Heart right ventricle (tissue), 16 donors: ENCODE measurements at regions not wholly inside any gene's neighbourhood (a gene's known extent, or its start where the extent isn't known, plus 50 kb on each side); places are given as distances from the start of the nearest gene placed in this dataset.

Source experiments
- ATAC-seq, 8 donors: fragments of 200-7000 bp; cut with Tn5 transposase; one replicate each; pipeline ENCODE4 v1.9.1; 2020; ENCODE audit warnings: mild to moderate bottlenecking in 8 of 8, moderate library complexity in 8 of 8, moderate number of reproducible peaks in 1 of 8
- DNase-seq, 2 donors: peaks; one replicate each; pipeline ENCODE4 v3.0.0-alpha.2; 2020
- H3K27ac ChIP-seq, 10 donors: fragments of 200-600 bp; sonication (generic) in 2 of 10; one replicate each; pipeline versions ENCODE4 v1.5.0 to v1.8.0; 2020 to 2022; ENCODE audit warnings: mild to moderate bottlenecking in 3 of 10
- H3K27me3 ChIP-seq, 7 donors: fragments of 200-600 bp; one replicate each; pipeline ENCODE4 v1.8.0; 2021 to 2022; ENCODE audit warnings: mild to moderate bottlenecking in 2 of 7
- H3K36me3 ChIP-seq, 9 donors: fragments of 200-600 bp; sonication (generic) in 1 of 9; one replicate each; pipeline versions ENCODE4 v1.5.0 to v1.8.0; 2020 to 2022; ENCODE audit warnings: mild to moderate bottlenecking in 2 of 9
- H3K4me1 ChIP-seq, 9 donors: fragments of 200-600 bp; sonication (generic) in 1 of 9; one replicate each; pipeline versions ENCODE4 v1.5.0 to v1.8.0; 2020 to 2022; ENCODE audit warnings: mild to moderate bottlenecking in 4 of 9
- H3K4me3 ChIP-seq, 10 donors: fragments of 200-600 bp; sonication (generic) in 2 of 10; one replicate each; pipeline versions ENCODE4 v1.5.0 to v1.8.0; 2020 to 2022; ENCODE audit warnings: mild to moderate bottlenecking in 7 of 10, moderate library complexity in 2 of 10
- H3K9me3 ChIP-seq, 11 donors: fragments of 200-600 bp in 10 of 11; sonication (generic) in 2 of 11; one replicate each; pipeline versions ENCODE4 v1.5.0 to v1.8.0; 2013 to 2022; ENCODE audit warnings: mild to moderate bottlenecking in 2 of 11, control low read depth in 1 of 11, moderate library complexity in 1 of 11
- WGBS, 2 donors: extraction: QIAGEN DNeasy Blood & Tissue Kit; methylation state at CpG; one replicate each; pipeline ENCODE4 v1.1.7; 2013; ENCODE audit warnings: inconsistent platforms in 1 of 2; 5-methylcytosine and 5-hydroxymethylcytosine counted together
- intact Hi-C, 10 donors: fragments of 100-400 bp; cut with DNase I; formaldehyde crosslinking; loops; one replicate each; pipeline versions ENCODE4 v1.11.1 to v1.14.2; 2022
- TF ChIP-seq, protein P1 (sequence below), 9 donors: fragments of 200-600 bp; sonication (generic) in 2 of 9; IDR thresholded peaks; one replicate each; pipeline versions ENCODE4 v1.5.0 to v1.8.0; 2021 to 2022; ENCODE audit warnings: antibody characterized with exemption in 9 of 9, mild to moderate bottlenecking in 5 of 9, moderate library complexity in 1 of 9
- donor health status: Arrhythmogenic right ventricular cardiomyopathy.
- donor health status: ischemic (EF 13 %, LVEDD 7.1; RV severe dilation, severe dysfunction).
- donor health status: healthy with polysubstance abuse.
- donor health status: DM: no; HTN: yes; CAD: no.
- donor health status: DM: no; HTN: no; CAD: no.
- donor health status: ischemic (EF 25% LVEDD 6.9; RV normal size, moderate dysfunction).
- donor health status: ischemic (EF 25% LVEDD 5.7; RV mildly dilated, moderate dysfunction).
- donor health status: healthy.
- donor health status: DM: yes; HTN: yes; CAD: no.
- donor health status: Ischemic cardiomyopathy.
- donor health status: ischemic (EF 35%, LVEDD 5.7; RV mildly dilated, moderate dysfunction).
- donor health status: nonischemic (EF 11% LVEDD 7.7; RV severe dilation, severe dysfunction).
- donor health status: DM: yes; HTN: yes; CAD: no.
- donor health status: PGD.
- donor health status: ischemic (EF 29% LVEDD 5.4; RV normal size, mild dysfunction).
- donor health status: nonischemic (EF 23%, LVEDD 6.1; RV moderate dilation, normal function).

DNA sequence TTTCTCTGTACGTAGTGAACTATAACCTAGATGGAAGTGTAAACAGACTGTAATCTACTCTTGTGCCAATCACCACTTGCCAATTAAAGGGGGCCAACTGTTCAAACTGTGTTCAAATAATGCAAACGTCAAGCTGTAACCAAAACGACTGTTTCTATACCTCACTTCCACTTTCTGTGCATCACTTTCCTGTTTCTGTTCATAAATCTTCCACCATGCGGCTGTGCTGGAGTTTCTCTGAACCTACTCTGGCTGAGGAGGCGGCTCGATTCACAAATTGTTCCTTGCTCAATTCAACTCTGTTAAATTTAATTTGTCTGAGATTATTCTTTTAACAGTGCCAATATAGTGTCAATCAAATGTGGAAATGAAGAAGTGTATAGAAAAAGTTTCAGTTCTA is 206.7 kb upstream of the TBC1D5 start:
- no peaks in the 10 kb centered on the region for H3K36me3 ChIP-seq
- no peak overlapping the region for H3K27ac ChIP-seq
- ATAC-seq (no peak), DNase-seq (no peak)
- intact Hi-C loops, result no loop called here
- 61 to 73% methylated on average over 6 of the region's 6 CpGs for WGBS, 2 donors
- no peak overlapping the region for H3K4me3 ChIP-seq
- TF ChIP-seq, protein P1, sequence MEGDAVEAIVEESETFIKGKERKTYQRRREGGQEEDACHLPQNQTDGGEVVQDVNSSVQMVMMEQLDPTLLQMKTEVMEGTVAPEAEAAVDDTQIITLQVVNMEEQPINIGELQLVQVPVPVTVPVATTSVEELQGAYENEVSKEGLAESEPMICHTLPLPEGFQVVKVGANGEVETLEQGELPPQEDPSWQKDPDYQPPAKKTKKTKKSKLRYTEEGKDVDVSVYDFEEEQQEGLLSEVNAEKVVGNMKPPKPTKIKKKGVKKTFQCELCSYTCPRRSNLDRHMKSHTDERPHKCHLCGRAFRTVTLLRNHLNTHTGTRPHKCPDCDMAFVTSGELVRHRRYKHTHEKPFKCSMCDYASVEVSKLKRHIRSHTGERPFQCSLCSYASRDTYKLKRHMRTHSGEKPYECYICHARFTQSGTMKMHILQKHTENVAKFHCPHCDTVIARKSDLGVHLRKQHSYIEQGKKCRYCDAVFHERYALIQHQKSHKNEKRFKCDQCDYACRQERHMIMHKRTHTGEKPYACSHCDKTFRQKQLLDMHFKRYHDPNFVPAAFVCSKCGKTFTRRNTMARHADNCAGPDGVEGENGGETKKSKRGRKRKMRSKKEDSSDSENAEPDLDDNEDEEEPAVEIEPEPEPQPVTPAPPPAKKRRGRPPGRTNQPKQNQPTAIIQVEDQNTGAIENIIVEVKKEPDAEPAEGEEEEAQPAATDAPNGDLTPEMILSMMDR (IDR thresholded peaks at IDR 0.05), result no peak
- H3K9me3 ChIP-seq, result peaks cover 0 to 10% (median 0%) of the 10 kb centered on the region in 11 donors
- H3K4me1 ChIP-seq, result peaks cover 0 to 20% (median 6%) of the 10 kb centered on the region in 9 donors
- peaks cover 0 to 4% (median 0%) of the 10 kb centered on the region in 7 donors for H3K27me3 ChIP-seq

DNA sequence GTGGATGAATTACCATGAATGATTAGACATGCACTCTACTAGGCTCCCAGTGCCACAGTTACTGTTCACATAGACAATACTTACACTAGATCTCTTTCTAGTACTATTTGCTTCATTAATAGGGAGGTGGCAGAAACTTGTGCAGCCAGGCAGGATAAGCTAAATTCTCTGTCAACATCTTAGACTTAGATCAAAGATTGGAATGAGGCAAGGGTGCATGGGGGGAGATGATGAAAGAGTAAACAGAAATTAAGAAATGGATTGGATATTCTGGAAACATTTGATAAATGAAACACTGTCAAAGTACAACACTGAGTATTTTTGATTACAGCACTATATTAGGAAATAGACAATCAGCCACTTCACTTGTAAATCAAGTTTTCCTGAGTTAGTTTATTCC is 205.4 kb upstream of the TBC1D5 start:
- no peak overlapping the region for H3K27ac ChIP-seq
- DNase-seq (no peak), ATAC-seq (no peak)
- H3K9me3 ChIP-seq, result peaks cover 0 to 10% (median 0%) of the 10 kb centered on the region in 11 donors
- no peak overlapping the region for H3K4me3 ChIP-seq
- TF ChIP-seq, protein P1 (IDR thresholded peaks at IDR 0.05), result no peak
- intact Hi-C loops, result no loop called here
- no peaks in the 10 kb centered on the region for H3K36me3 ChIP-seq
- peaks cover 0 to 20% (median 6%) of the 10 kb centered on the region in 9 donors for H3K4me1 ChIP-seq
- peaks cover 0 to 4% (median 0%) of the 10 kb centered on the region in 7 donors for H3K27me3 ChIP-seq

DNA sequence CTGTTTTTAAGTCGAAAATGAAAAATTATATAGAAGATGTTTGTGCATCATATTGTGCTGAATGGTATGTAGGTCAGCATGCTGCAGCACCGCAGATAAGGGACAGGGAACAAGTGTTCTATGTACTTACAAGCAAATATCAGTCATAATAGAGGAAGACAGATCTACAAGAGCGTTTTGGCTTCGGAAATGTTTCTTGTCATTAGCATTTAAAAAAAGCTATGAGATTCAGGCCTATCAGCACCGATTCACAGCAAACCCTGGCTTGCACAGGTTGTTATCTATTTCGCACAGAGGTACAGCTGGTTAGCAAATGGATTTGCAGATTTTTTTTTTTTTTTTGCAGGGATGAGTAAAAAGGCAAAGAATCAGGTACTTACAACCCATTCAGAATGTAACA is 204.2 kb upstream of the TBC1D5 start:
- intact Hi-C loops, result no loop called here
- peak in 3 of 8 donors; percentile 51 to 59 (median 56) for ATAC-seq

DNA sequence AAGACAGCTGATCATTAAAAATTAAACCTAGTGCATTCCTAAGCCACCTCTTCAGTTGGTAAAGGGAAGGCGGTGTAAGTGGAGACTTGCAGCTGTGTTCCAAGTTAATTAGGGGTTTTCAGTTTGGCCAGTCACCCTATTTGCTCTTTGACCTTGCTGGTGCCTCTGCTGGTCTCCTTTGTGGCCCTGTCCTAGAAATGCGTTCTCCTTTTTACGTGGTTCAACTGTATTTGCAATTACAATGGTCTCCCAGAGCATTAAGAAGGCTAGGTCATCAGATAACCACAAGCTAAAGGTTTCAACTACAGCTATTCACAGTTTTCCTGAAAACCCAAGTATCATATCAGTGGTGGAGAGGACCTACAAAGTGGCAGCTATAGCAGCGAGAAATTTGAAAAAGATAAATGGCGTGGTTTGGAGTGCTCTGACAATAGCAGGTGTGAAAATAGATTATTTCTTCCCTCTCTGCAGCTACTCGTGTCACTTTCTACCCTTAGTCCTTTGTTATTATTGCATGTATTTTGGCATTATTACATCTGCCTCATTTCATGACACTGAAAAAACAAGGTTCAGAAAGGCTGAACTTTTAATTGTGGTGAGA is 203.5 kb upstream of the TBC1D5 start:
- no peak overlapping the region for H3K27ac ChIP-seq
- peak in 1 of 8 donors; percentile 18 for ATAC-seq
- no peak overlapping the region for H3K4me3 ChIP-seq
- peaks cover 0 to 20% (median 6%) of the 10 kb centered on the region in 9 donors for H3K4me1 ChIP-seq
- no peaks in the 10 kb centered on the region for H3K36me3 ChIP-seq
- DNase-seq, result no peak
- whole genome bisulfite sequencing, 2 donors, result 46 to 53% methylated on average over 6 of the region's 6 CpGs
- TF ChIP-seq, protein P1 (IDR thresholded peaks at IDR 0.05), result no peak
- peaks cover 0 to 4% (median 0%) of the 10 kb centered on the region in 7 donors for H3K27me3 ChIP-seq
- peaks cover 0 to 6% (median 0%) of the 10 kb centered on the region in 11 donors for H3K9me3 ChIP-seq
- intact Hi-C loops, result no loop called here

More for the DNA sequence above, 204.2 kb upstream of the TBC1D5 start:
- no peak overlapping the region for H3K4me3 ChIP-seq
- H3K36me3 ChIP-seq, result no peaks in the 10 kb centered on the region
- H3K4me1 ChIP-seq, result peaks cover 0 to 20% (median 6%) of the 10 kb centered on the region in 9 donors
- WGBS, 2 donors, result 24 to 34% methylated on average over 6 of the region's 6 CpGs
- H3K27ac ChIP-seq, result no peak overlapping the region
- TF ChIP-seq, protein P1 (IDR thresholded peaks at IDR 0.05), result no peak
- DNase-seq, result no peak
- H3K9me3 ChIP-seq, result peaks cover 0 to 10% (median 0%) of the 10 kb centered on the region in 11 donors
- H3K27me3 ChIP-seq, result peaks cover 0 to 4% (median 0%) of the 10 kb centered on the region in 7 donors
